ENCODE measurements at regions not wholly inside any gene's neighbourhood (a gene's known extent, or its start where the extent isn't known, plus 50 kb on each side); places are given as distances from the start of the nearest gene placed in this dataset.

DNA sequence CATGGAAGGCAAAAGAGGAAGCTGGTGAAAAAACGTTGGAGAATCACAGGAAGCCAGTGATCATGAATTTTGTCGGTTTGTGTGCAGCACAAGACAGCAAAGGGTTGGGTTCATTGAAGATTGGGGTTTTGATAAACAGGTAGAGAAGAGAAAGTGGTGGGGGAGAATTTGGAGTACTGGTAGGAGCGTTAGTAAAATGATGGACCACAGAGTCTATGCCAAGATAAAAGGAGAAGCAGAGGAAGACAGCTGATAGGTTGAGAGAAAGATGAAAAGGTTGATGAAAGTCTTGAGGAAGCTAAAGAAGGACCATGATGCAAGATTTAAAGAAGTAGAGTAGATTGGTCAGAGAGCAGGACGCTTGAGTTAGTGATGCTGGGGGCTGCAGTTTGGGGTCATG is 156.8 kb upstream of the POU3F1 start:
- H3K36me3 ChIP-seq, result no peaks in the 10 kb centered on the region
- H3K4me1 ChIP-seq, result no peaks in the 10 kb centered on the region
- no peaks in the 10 kb centered on the region for H4K20me1 ChIP-seq (ENCODE audit: low read depth)
- no peaks in the 10 kb centered on the region for H3F3A ChIP-seq (ENCODE audit: low read depth)
- Mint-ChIP-seq H3K9me3 (peaks cover 3% of the 10 kb centered on the region), H3K4me3 (no peak overlapping the region), H3K27ac (no peak overlapping the region), H3K4me1 (no peaks in the 10 kb centered on the region), H3K36me3 (peaks cover 1% of the 10 kb centered on the region), H3K27me3 (ENCODE audit: insufficient read depth, low read depth) (peaks cover 5% of the 10 kb centered on the region)
- H3K79me2 ChIP-seq (ENCODE audit: low read depth), result no peaks in the 10 kb centered on the region
- no peak overlapping the region for H3K4me2 ChIP-seq
- no peak overlapping the region for H3K4me3 ChIP-seq
- H3K9me3 ChIP-seq (ENCODE audit: low read depth), result no peaks in the 10 kb centered on the region
- H3K27ac ChIP-seq, result no peak overlapping the region
- no peak for DNase-seq (ENCODE audit: low spot score)
- no peaks in the 10 kb centered on the region for H3K27me3 ChIP-seq
- H2AFZ ChIP-seq (replicated peaks), result no peak overlapping the region
- TF ChIP-seq, protein P1, sequence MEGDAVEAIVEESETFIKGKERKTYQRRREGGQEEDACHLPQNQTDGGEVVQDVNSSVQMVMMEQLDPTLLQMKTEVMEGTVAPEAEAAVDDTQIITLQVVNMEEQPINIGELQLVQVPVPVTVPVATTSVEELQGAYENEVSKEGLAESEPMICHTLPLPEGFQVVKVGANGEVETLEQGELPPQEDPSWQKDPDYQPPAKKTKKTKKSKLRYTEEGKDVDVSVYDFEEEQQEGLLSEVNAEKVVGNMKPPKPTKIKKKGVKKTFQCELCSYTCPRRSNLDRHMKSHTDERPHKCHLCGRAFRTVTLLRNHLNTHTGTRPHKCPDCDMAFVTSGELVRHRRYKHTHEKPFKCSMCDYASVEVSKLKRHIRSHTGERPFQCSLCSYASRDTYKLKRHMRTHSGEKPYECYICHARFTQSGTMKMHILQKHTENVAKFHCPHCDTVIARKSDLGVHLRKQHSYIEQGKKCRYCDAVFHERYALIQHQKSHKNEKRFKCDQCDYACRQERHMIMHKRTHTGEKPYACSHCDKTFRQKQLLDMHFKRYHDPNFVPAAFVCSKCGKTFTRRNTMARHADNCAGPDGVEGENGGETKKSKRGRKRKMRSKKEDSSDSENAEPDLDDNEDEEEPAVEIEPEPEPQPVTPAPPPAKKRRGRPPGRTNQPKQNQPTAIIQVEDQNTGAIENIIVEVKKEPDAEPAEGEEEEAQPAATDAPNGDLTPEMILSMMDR (IDR thresholded peaks at IDR 0.05), result no peak
- TF ChIP-seq EZH2 (IDR thresholded peaks at IDR 0.05) (no peak), EZH2phosphoT487 (IDR thresholded peaks at IDR 0.05) (no peak)
- no peak overlapping the region for H3K9ac ChIP-seq

DNA sequence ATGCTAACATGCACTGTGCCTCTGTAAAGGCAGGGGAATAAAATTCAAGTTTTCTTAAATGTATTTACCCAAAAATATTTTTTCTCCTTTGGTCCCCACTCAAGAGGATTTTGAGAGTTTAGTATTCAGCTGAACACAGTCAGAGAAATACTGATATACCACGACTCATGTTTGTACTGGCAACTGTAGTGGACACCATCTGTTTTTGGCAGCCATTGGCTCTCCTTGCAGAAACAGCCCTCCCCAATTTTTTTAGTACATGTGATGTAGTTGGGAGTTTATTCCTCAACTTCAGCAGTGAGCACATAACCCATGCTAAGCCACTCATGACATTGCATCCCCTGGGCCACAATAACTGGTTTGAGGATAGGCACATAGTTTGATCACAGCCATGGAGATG is 154.8 kb upstream of the POU3F1 start:
- no peak for DNase-seq (ENCODE audit: low spot score)
- no peak overlapping the region for H2AFZ ChIP-seq (replicated peaks)
- TF ChIP-seq EZH2 (IDR thresholded peaks at IDR 0.05) (no peak), EZH2phosphoT487 (IDR thresholded peaks at IDR 0.05) (no peak)
- TF ChIP-seq, protein P1 (IDR thresholded peaks at IDR 0.05), result no peak
- no peaks in the 10 kb centered on the region for H3K36me3 ChIP-seq
- no peak overlapping the region for H3K9ac ChIP-seq
- no peaks in the 10 kb centered on the region for H3K4me1 ChIP-seq
- H3K27me3 ChIP-seq, result no peaks in the 10 kb centered on the region
- no peak overlapping the region for H3K4me3 Mint-ChIP-seq
- H3K4me3 ChIP-seq, result no peak overlapping the region
- H3K79me2 ChIP-seq (ENCODE audit: low read depth), result no peaks in the 10 kb centered on the region
- H3K27ac ChIP-seq, result no peak overlapping the region
- no peaks in the 10 kb centered on the region for H4K20me1 ChIP-seq (ENCODE audit: low read depth)
- H3K4me1 Mint-ChIP-seq, result peaks cover 2% of the 10 kb centered on the region
- peaks cover 3% of the 10 kb centered on the region for H3K9me3 Mint-ChIP-seq
- H3K36me3 Mint-ChIP-seq, result peaks cover 1% of the 10 kb centered on the region
- H3K4me2 ChIP-seq, result no peak overlapping the region
- H3K9me3 ChIP-seq (ENCODE audit: low read depth), result no peaks in the 10 kb centered on the region
- H3F3A ChIP-seq (ENCODE audit: low read depth), result no peaks in the 10 kb centered on the region
- H3K27me3 Mint-ChIP-seq (ENCODE audit: insufficient read depth, low read depth), result peaks cover 4% of the 10 kb centered on the region
- H3K27ac Mint-ChIP-seq, result no peak overlapping the region

DNA sequence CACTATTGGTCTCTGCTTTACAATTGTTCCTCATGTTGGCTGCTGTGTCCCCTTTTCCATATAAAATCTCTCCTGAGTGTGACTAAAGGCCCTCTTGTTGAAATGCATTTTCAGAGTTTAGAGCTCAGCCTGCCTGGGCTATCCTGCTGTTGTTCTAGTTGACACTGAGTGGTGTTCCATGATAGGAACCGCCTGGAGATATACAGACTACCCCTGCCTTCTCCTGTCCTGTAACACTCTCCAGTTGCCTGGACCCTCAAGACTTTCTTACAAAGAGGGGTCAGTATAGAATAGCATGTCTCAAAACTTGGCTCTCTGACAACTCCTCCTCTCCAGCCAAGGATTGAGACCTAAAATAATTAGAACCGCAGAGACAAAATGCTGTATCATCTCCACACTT is 152.0 kb upstream of the POU3F1 start:
- Histone ChIP-seq H3K79me2 (ENCODE audit: low read depth) (no peaks in the 10 kb centered on the region), H4K20me1 (ENCODE audit: low read depth) (no peaks in the 10 kb centered on the region), H3K9ac (no peak overlapping the region), H3K27me3 (no peaks in the 10 kb centered on the region), H3K4me3 (no peak overlapping the region), H3K27ac (no peak overlapping the region), H3K4me2 (no peak overlapping the region), H3K9me3 (ENCODE audit: low read depth) (no peaks in the 10 kb centered on the region), H2AFZ (replicated peaks) (no peak overlapping the region), H3K36me3 (no peaks in the 10 kb centered on the region), H3K4me1 (no peaks in the 10 kb centered on the region), H3F3A (ENCODE audit: low read depth) (no peaks in the 10 kb centered on the region)
- peaks cover 5% of the 10 kb centered on the region for H3K9me3 Mint-ChIP-seq
- H3K4me3 Mint-ChIP-seq, result no peak overlapping the region
- TF ChIP-seq, protein P1 (IDR thresholded peaks at IDR 0.05), result no peak
- TF ChIP-seq EZH2phosphoT487 (IDR thresholded peaks at IDR 0.05) (no peak), EZH2 (IDR thresholded peaks at IDR 0.05) (no peak)
- H3K27me3 Mint-ChIP-seq (ENCODE audit: insufficient read depth, low read depth), result no peaks in the 10 kb centered on the region
- H3K36me3 Mint-ChIP-seq, result peaks cover 1% of the 10 kb centered on the region
- H3K4me1 Mint-ChIP-seq, result peaks cover 5% of the 10 kb centered on the region
- H3K27ac Mint-ChIP-seq, result no peak overlapping the region
- no peak for DNase-seq (ENCODE audit: low spot score)
